ENCODE measurements at regions not wholly inside any gene's neighbourhood (a gene's known extent, or its start where the extent isn't known, plus 50 kb on each side); places are given as distances from the start of the nearest gene placed in this dataset.
"Not testable (repeated sequence)": the region's sequence is repeated elsewhere in the genome, so short reads cannot be mapped to it uniquely, and the experiment has no call there.

DNA sequence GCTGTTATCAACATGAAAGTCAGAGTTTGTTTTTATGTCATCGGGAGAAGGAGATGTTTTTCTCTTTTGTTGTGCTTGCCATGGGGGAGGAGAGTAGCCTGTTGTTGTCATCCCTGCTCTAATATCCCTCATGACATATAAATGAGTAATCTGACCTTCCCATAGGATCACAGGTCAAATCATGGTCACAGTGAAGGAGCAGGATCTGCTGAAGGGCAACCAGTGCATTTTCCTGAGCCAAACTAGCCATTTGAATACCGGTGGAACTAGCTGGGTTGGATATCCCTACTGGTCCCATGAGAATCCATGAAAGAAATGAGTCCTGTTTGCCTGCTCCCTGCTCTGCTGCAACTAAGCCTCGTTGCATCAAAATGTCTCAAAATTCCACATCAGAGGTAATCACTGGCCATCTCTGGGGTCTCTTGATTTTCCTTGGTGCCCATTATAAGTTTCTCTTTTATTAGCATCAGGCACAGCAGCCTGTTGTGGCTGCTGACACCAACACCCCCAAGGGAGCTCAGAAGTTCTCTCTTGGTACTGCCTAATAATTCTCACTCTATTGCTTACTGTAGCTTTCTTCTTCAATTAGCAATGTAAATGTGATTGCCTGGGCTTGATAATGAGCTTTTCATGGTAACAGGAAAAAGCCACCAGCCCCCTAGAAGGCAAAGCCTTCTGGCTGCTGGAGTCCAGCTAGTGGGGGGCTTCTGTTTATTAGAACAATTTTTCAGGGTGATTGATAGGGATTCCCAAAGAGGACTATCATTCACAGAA, 211.4 kb upstream of the ERCC4 start:
- no peak overlapping the region for H3K4me3 Mint-ChIP-seq
- WGBS (ENCODE audit: insufficient coverage) = 40% methylated on average over 3 of the region's 3 CpGs
- Histone ChIP-seq H3K27me3 (ENCODE audit: control insufficient read depth, insufficient read depth, low read length) (no peaks in the 10 kb centered on the region), H3K4me3 (ENCODE audit: low read length) (no peak overlapping the region), H3K36me3 (ENCODE audit: control insufficient read depth, insufficient read depth, low read length) (no peaks in the 10 kb centered on the region), H3K4me1 (ENCODE audit: control insufficient read depth, insufficient read depth, low read length) (no peaks in the 10 kb centered on the region), H3K9me3 (ENCODE audit: control insufficient read depth, insufficient read depth, low read length) (no peaks in the 10 kb centered on the region), H3K27ac (ENCODE audit: low read length) (no peak overlapping the region)
- TF ChIP-seq, protein P1, sequence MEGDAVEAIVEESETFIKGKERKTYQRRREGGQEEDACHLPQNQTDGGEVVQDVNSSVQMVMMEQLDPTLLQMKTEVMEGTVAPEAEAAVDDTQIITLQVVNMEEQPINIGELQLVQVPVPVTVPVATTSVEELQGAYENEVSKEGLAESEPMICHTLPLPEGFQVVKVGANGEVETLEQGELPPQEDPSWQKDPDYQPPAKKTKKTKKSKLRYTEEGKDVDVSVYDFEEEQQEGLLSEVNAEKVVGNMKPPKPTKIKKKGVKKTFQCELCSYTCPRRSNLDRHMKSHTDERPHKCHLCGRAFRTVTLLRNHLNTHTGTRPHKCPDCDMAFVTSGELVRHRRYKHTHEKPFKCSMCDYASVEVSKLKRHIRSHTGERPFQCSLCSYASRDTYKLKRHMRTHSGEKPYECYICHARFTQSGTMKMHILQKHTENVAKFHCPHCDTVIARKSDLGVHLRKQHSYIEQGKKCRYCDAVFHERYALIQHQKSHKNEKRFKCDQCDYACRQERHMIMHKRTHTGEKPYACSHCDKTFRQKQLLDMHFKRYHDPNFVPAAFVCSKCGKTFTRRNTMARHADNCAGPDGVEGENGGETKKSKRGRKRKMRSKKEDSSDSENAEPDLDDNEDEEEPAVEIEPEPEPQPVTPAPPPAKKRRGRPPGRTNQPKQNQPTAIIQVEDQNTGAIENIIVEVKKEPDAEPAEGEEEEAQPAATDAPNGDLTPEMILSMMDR (IDR thresholded peaks at IDR 0.05) = no peak
- no peak for ATAC-seq
- no peak for DNase-seq
- H3K4me1 Mint-ChIP-seq = no peaks in the 10 kb centered on the region
- H3K9me3 Mint-ChIP-seq = peaks cover 13% of the 10 kb centered on the region in 2 donors
- H3K27ac Mint-ChIP-seq = no peak overlapping the region
- H3K36me3 Mint-ChIP-seq = peaks cover 12% of the 10 kb centered on the region
- no peaks in the 10 kb centered on the region for H3K27me3 Mint-ChIP-seq (ENCODE audit: low read depth in 2 of 2)
- intact Hi-C loops (cut with micrococcal nuclease) = no loop called here

- 90% methylated on average over 7 of the region's 7 CpGs for WGBS (ENCODE audit: insufficient coverage)
- ATAC-seq = no peak
Observed at GRCh38 chr16:13718748-13719147, 201.2 kb upstream of the ERCC4 start.

GRCh38 chr16:13727943-13728342, 192.0 kb upstream of the ERCC4 start:
- TF ChIP-seq, protein P1 (IDR thresholded peaks at IDR 0.05) = no peak
- H3K4me1 ChIP-seq (ENCODE audit: control insufficient read depth, insufficient read depth, low read length) = no peaks in the 10 kb centered on the region
- intact Hi-C loops (cut with micrococcal nuclease) = no loop called here
- no peaks in the 10 kb centered on the region for H3K36me3 ChIP-seq (ENCODE audit: control insufficient read depth, insufficient read depth, low read length)
- Mint-ChIP-seq H3K4me1 (no peaks in the 10 kb centered on the region), H3K9me3 (peaks cover 3 to 4% of the 10 kb centered on the region in 2 donors), H3K27ac (no peak overlapping the region), H3K36me3 (no peaks in the 10 kb centered on the region), H3K27me3 (ENCODE audit: low read depth in 2 of 2) (no peaks in the 10 kb centered on the region), H3K4me3 (no peak overlapping the region)
- ATAC-seq (no peak), DNase-seq (no peak)
- H3K9me3 ChIP-seq (ENCODE audit: control insufficient read depth, insufficient read depth, low read length) = no peaks in the 10 kb centered on the region
- no peak overlapping the region for H3K4me3 ChIP-seq (ENCODE audit: low read length)
- WGBS (ENCODE audit: insufficient coverage) = 86% methylated on average over 2 of the region's 3 CpGs
- no peaks in the 10 kb centered on the region for H3K27me3 ChIP-seq (ENCODE audit: control insufficient read depth, insufficient read depth, low read length)
- H3K27ac ChIP-seq (ENCODE audit: low read length) = no peak overlapping the region

More at GRCh38 chr16:13718748-13719147, 201.2 kb upstream of the ERCC4 start:
- Histone ChIP-seq H3K9me3 (ENCODE audit: control insufficient read depth, insufficient read depth, low read length) (no peaks in the 10 kb centered on the region), H3K4me3 (ENCODE audit: low read length) (no peak overlapping the region), H3K27ac (ENCODE audit: low read length) (no peak overlapping the region), H3K27me3 (ENCODE audit: control insufficient read depth, insufficient read depth, low read length) (no peaks in the 10 kb centered on the region), H3K36me3 (ENCODE audit: control insufficient read depth, insufficient read depth, low read length) (no peaks in the 10 kb centered on the region), H3K4me1 (ENCODE audit: control insufficient read depth, insufficient read depth, low read length) (no peaks in the 10 kb centered on the region)
- H3K4me1 Mint-ChIP-seq = no peaks in the 10 kb centered on the region
- intact Hi-C loops (cut with micrococcal nuclease) = no loop called here
- H3K4me3 Mint-ChIP-seq = no peak overlapping the region
- H3K27ac Mint-ChIP-seq = no peak overlapping the region
- TF ChIP-seq, protein P1 (IDR thresholded peaks at IDR 0.05) = no peak
- H3K36me3 Mint-ChIP-seq = no peaks in the 10 kb centered on the region
- H3K27me3 Mint-ChIP-seq (ENCODE audit: low read depth in 2 of 2) = no peaks in the 10 kb centered on the region
- DNase-seq = no peak
- no peaks in the 10 kb centered on the region for H3K9me3 Mint-ChIP-seq

DNA sequence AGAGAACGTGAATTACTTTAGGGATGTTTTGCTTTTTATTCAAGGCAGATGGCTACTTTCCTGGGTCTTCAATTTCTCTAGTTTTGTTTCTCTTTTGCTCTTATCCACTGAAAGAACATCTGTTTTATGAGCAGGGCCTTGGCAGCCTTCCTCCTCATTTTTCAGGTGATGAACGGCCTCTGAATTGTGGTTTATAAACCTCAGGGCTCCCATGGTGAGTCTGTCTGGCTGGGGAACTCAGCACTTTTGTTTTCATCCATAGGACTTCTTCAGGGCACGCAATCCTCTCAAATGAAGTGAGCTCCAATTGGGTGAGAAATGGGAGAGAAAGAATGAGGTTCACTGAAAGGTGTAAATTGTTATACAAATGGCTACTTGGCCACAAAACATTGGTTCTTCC, 186.4 kb upstream of the ERCC4 start:
- no peaks in the 10 kb centered on the region for H3K36me3 ChIP-seq (ENCODE audit: control insufficient read depth, insufficient read depth, low read length)
- intact Hi-C loops (cut with micrococcal nuclease) = no loop called here
- TF ChIP-seq, protein P1 (IDR thresholded peaks at IDR 0.05) = no peak
- no peak overlapping the region for H3K27ac ChIP-seq (ENCODE audit: low read length)
- Mint-ChIP-seq H3K36me3 (no peaks in the 10 kb centered on the region), H3K9me3 (peaks cover 0 to 2% of the 10 kb centered on the region in 2 donors), H3K4me3 (no peak overlapping the region), H3K27me3 (ENCODE audit: low read depth in 2 of 2) (no peaks in the 10 kb centered on the region), H3K4me1 (no peaks in the 10 kb centered on the region), H3K27ac (no peak overlapping the region)
- no peaks in the 10 kb centered on the region for H3K4me1 ChIP-seq (ENCODE audit: control insufficient read depth, insufficient read depth, low read length)
- no peaks in the 10 kb centered on the region for H3K27me3 ChIP-seq (ENCODE audit: control insufficient read depth, insufficient read depth, low read length)
- no peak for DNase-seq
- H3K4me3 ChIP-seq (ENCODE audit: low read length) = no peak overlapping the region
- 66% methylated on average over 3 of the region's 3 CpGs for WGBS (ENCODE audit: insufficient coverage)
- ATAC-seq = no peak
- no peaks in the 10 kb centered on the region for H3K9me3 ChIP-seq (ENCODE audit: control insufficient read depth, insufficient read depth, low read length)

DNA sequence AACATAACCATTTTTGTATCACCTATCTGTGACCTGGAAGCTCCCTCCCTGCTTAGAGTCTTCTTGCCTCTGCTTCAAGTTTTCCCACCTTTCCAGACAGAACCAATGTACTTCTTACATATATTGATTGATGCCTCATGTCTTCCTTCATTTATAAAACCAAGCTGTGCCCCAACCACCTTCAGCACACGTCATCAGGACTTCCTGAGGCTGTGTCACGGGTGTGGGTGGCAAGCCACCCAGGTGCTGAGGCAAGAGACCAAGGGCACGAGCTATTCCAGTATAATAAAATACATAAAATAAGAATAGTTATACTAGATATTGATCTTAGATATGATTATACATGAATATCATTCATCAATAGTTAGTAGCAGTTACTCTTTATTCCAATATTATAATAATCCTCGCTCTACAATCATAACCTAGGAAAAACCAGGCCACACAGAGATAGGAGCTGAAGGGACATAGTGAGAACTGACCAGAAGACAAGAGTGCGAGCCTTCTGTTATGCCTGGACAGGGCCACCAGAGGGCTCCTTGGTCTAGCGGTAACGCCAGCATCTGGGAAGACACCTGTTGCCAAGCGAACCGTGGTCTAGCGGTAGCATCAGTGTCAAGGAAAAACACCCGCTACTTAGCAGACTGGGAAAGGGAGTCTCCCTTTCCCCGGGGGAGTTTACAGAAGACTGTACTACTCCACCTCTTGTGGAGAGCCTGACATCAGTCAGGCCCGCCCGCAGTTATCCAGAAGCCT, 180.2 kb upstream of the ERCC4 start:
- H3K9me3 Mint-ChIP-seq; H3K27ac Mint-ChIP-seq; ATAC-seq; H3K4me3 Mint-ChIP-seq; intact Hi-C loops (cut with micrococcal nuclease); H3K36me3 Mint-ChIP-seq; H3K4me3 ChIP-seq (ENCODE audit: low read length); H3K27ac ChIP-seq (ENCODE audit: low read length); H3K36me3 ChIP-seq (ENCODE audit: control insufficient read depth, insufficient read depth, low read length); H3K9me3 ChIP-seq (ENCODE audit: control insufficient read depth, insufficient read depth, low read length); DNase-seq; H3K4me1 Mint-ChIP-seq; H3K4me1 ChIP-seq (ENCODE audit: control insufficient read depth, insufficient read depth, low read length); H3K27me3 Mint-ChIP-seq (ENCODE audit: low read depth in 2 of 2); H3K27me3 ChIP-seq (ENCODE audit: control insufficient read depth, insufficient read depth, low read length): not testable (repeated sequence)
- WGBS (ENCODE audit: insufficient coverage) = 84% methylated on average over 11 of the region's 14 CpGs

Data from natural killer cell (primary cell).